SK-N-SH (cell line): ENCODE measurements at regions not wholly inside any gene's neighbourhood (a gene's known extent, or its start where the extent isn't known, plus 50 kb on each side); places are given as distances from the start of the nearest gene placed in this dataset.

ENCODE experiments used
- CTCF ChIP-seq: fragments of 200-600 bp; sonication (generic); IDR thresholded peaks from 2 replicates; pipeline ENCODE4 v1.6.1; 2017; ENCODE audit warnings: antibody characterized with exemption, mild to moderate bottlenecking, moderate library complexity
- EP300 ChIP-seq, 2 experiments: IDR thresholded peaks; 2 replicates each; pipeline versions ENCODE4 v1.4.0 to v1.6.1; 2012; ENCODE audit warnings: borderline replicate concordance in 1 of 2, low read depth in 1 of 2, low read length in 1 of 2
- EZH2phosphoT487 ChIP-seq: fragments of 200-600 bp; sonication (generic); IDR thresholded peaks from 2 replicates; pipeline ENCODE4 v1.6.1; 2017; ENCODE audit warnings: low read depth, mixed run types, mild to moderate bottlenecking, antibody characterized with exemption, moderate library complexity, borderline replicate concordance
- FOSL2 ChIP-seq: IDR thresholded peaks from 2 replicates; pipeline ENCODE4 v1.4.0; 2012; ENCODE audit warnings: low read depth, mild to moderate bottlenecking, moderate library complexity, borderline replicate concordance
- MXI1 ChIP-seq: IDR thresholded peaks from 2 replicates; pipeline ENCODE4 v1.6.1; 2012; ENCODE audit warnings: mild to moderate bottlenecking, low read depth, low read length, improper control_type of control experiment
- NFIC ChIP-seq: IDR thresholded peaks from 2 replicates; pipeline ENCODE4 v1.4.0; 2012; ENCODE audit warnings: borderline replicate concordance
- POLR2AphosphoS5 ChIP-seq: IDR thresholded peaks from 2 replicates; pipeline ENCODE4 v1.6.1; 2012; ENCODE audit warnings: low read depth, low read length
- RCOR1 ChIP-seq: fragments of 150-350 bp; IDR thresholded peaks from 2 replicates; pipeline ENCODE4 v1.6.1; 2017; ENCODE audit warnings: antibody characterized with exemption, low read length
- RFX5 ChIP-seq: IDR thresholded peaks from 2 replicates; pipeline ENCODE4 v1.6.1; 2012; ENCODE audit warnings: mild to moderate bottlenecking, improper control_type of control experiment, low read length
- SMC3 ChIP-seq: IDR thresholded peaks from 2 replicates; pipeline ENCODE4 v1.6.1; 2012; ENCODE audit warnings: low read depth, low read length, improper control_type of control experiment
- TAF1 ChIP-seq: IDR thresholded peaks from 2 replicates; pipeline ENCODE4 v1.6.1; 2012; ENCODE audit warnings: low read depth, mild to moderate bottlenecking, low read length, moderate library complexity, borderline replicate concordance
- TCF12 ChIP-seq: IDR thresholded peaks from 2 replicates; pipeline ENCODE4 v1.4.0; 2012

DNA sequence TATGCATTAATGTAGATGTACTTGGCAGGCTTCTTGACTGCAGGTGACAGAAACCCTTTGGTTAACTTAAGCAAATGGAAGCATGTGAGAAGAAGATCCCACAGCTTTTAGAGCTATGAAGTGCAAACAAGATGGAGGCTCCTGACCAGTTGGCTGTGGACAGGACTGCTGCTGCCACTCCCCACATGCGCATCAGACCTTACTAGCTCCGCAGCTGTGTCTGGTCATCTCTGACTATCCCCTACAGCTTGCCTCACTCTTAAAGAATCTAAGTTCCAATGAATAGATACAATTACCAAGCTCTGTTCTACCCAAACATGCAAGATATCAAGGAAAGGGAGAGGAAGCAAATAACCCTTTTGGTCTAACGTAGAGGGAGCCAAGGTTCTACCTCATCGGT lies 587.6 kb downstream of the DSC3 start:
- no peak for TF ChIP-seq MXI1
- TF ChIP-seq EP300 (IDR thresholded peaks at IDR 0.05; ENCODE audit: borderline replicate concordance in 1 of 2, low read depth in 1 of 2, low read length in 1 of 2) = no peak
- TF ChIP-seq NFIC = no peak
- TF ChIP-seq CTCF = no peak
- no peak for TF ChIP-seq TAF1
- no peak for TF ChIP-seq RFX5
- no peak for TF ChIP-seq SMC3
- no peak for TF ChIP-seq FOSL2
- no peak for TF ChIP-seq EZH2phosphoT487
- TF ChIP-seq RCOR1 = no peak
- no peak for TF ChIP-seq POLR2AphosphoS5
- TF ChIP-seq TCF12 = no peak
